Hepatocyte (in vitro differentiated cells): ENCODE measurements at regions not wholly inside any gene's neighbourhood (a gene's known extent, or its start where the extent isn't known, plus 50 kb on each side); places are given as distances from the start of the nearest gene placed in this dataset.

Source experiments
- CTCF ChIP-seq: fragments of 200-600 bp; sonication (generic); IDR thresholded peaks from 2 replicates; pipeline ENCODE4 v1.5.1; 2016; ENCODE audit warnings: antibody characterized with exemption, mild to moderate bottlenecking; ENCODE audit not compliant: poor library complexity
- EZH2 ChIP-seq: fragments of 200-600 bp; sonication (generic); IDR thresholded peaks from 2 replicates; pipeline ENCODE4 v1.6.1; 2016; ENCODE audit warnings: antibody characterized with exemption, mild to moderate bottlenecking, borderline replicate concordance
- EZH2phosphoT487 ChIP-seq: fragments of 200-600 bp; sonication (generic); IDR thresholded peaks from one replicate; pipeline ENCODE4 v1.6.1; 2018; ENCODE audit warnings: antibody characterized with exemption, mild to moderate bottlenecking, low read depth, moderate library complexity; ENCODE audit not compliant: unreplicated experiment, severe bottlenecking

GRCh38 chr12:67447180-67447579, 178.0 kb downstream of the CAND1 start:
- no peak for TF ChIP-seq CTCF
- TF ChIP-seq EZH2phosphoT487 = no peak
- TF ChIP-seq EZH2 = no peak
